GM18519 (cell line): ENCODE measurements at regions not wholly inside any gene's neighbourhood (a gene's known extent, or its start where the extent isn't known, plus 50 kb on each side); places are given as distances from the start of the nearest gene placed in this dataset.

ENCODE experiments used
- ATAC-seq: cut with Tn5 transposase; IDR thresholded peaks from one replicate; pipeline ENCODE4 v1.9.1; 2021; ENCODE audit warnings: mild to moderate bottlenecking, moderate library complexity; ENCODE audit not compliant: unreplicated experiment, low FRiP score

GRCh38 chr5:9932770-9933169 lies 302.6 kb upstream of the TAS2R1 start:
- ATAC-seq, result no peak

- ATAC-seq, result no peak
Measured at GRCh38 chr5:9930156-9930555, 300.0 kb upstream of the TAS2R1 start.

- no peak for ATAC-seq
Measured at GRCh38 chr5:9928326-9928725, 298.2 kb upstream of the TAS2R1 start.

- ATAC-seq, result no peak
Measured at GRCh38 chr5:9927521-9927997, 297.4 kb upstream of the TAS2R1 start.

GRCh38 chr5:9927106-9927505 lies 297.0 kb upstream of the TAS2R1 start:
- no peak for ATAC-seq

- ATAC-seq, result no peak
Measured at GRCh38 chr5:9924614-9925013, 294.5 kb upstream of the TAS2R1 start.

GRCh38 chr5:9922719-9923118 lies 292.6 kb upstream of the TAS2R1 start:
- no peak for ATAC-seq

GRCh38 chr5:9920697-9921096 lies 290.5 kb upstream of the TAS2R1 start:
- no peak for ATAC-seq

- ATAC-seq, result no peak
Measured at GRCh38 chr5:9919306-9920030, 289.3 kb upstream of the TAS2R1 start.

- no peak for ATAC-seq
Measured at GRCh38 chr5:9905661-9906060, 275.5 kb upstream of the TAS2R1 start.

GRCh38 chr5:9903801-9904200 lies 273.6 kb upstream of the TAS2R1 start:
- no peak for ATAC-seq

- no peak for ATAC-seq
Measured at GRCh38 chr5:9898319-9898718, 268.2 kb upstream of the TAS2R1 start.

GRCh38 chr5:9895302-9895645 lies 265.1 kb upstream of the TAS2R1 start:
- no peak for ATAC-seq

- ATAC-seq, result no peak
Measured at GRCh38 chr5:9894571-9895301, 264.6 kb upstream of the TAS2R1 start.

- ATAC-seq, result no peak
Measured at GRCh38 chr5:9892696-9893095, 262.5 kb upstream of the TAS2R1 start.

GRCh38 chr5:9889511-9889910 lies 259.4 kb upstream of the TAS2R1 start:
- ATAC-seq, result no peak

GRCh38 chr5:9888501-9888901 lies 258.4 kb upstream of the TAS2R1 start:
- no peak for ATAC-seq

- no peak for ATAC-seq
Measured at GRCh38 chr5:9885164-9885563, 255.0 kb upstream of the TAS2R1 start.

- ATAC-seq, result no peak
Measured at GRCh38 chr5:9878206-9878605, 248.1 kb upstream of the TAS2R1 start.

- ATAC-seq, result no peak
Measured at GRCh38 chr5:9877488-9877887, 247.3 kb upstream of the TAS2R1 start.

- ATAC-seq, result no peak
Measured at GRCh38 chr5:9876451-9876850, 246.3 kb upstream of the TAS2R1 start.

- ATAC-seq, result no peak
Measured at GRCh38 chr5:9869616-9870288, 239.6 kb upstream of the TAS2R1 start.
